ENCODE measurements at regions not wholly inside any gene's neighbourhood (a gene's known extent, or its start where the extent isn't known, plus 50 kb on each side); places are given as distances from the start of the nearest gene placed in this dataset.

DNA sequence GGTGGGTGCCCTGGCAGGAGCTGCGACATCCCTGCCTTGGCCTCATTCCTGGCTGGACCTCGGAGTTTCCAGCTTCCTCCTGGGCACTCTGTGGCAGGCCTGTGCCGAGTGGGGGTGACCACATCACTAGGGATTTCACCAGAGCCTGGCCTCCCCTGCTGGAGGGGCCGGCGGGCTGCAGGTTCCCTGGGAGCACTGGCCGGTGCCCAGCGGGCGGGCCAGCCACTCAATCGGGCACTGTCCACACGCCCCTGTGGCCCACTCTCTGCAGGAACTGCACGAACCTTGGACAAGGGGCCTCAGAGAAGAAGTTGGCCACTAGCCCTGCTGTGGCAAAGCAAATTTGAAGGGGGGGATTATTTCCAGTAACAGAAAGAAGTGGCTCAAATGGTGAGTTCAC lies 110.7 kb upstream of the APCDD1 start:
- TF ChIP-seq, protein P1, sequence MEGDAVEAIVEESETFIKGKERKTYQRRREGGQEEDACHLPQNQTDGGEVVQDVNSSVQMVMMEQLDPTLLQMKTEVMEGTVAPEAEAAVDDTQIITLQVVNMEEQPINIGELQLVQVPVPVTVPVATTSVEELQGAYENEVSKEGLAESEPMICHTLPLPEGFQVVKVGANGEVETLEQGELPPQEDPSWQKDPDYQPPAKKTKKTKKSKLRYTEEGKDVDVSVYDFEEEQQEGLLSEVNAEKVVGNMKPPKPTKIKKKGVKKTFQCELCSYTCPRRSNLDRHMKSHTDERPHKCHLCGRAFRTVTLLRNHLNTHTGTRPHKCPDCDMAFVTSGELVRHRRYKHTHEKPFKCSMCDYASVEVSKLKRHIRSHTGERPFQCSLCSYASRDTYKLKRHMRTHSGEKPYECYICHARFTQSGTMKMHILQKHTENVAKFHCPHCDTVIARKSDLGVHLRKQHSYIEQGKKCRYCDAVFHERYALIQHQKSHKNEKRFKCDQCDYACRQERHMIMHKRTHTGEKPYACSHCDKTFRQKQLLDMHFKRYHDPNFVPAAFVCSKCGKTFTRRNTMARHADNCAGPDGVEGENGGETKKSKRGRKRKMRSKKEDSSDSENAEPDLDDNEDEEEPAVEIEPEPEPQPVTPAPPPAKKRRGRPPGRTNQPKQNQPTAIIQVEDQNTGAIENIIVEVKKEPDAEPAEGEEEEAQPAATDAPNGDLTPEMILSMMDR (IDR thresholded peaks at IDR 0.05) = no peak
- no peak for TF ChIP-seq POLR2A (IDR thresholded peaks at IDR 0.05)
- no peak for TF ChIP-seq EP300 (IDR thresholded peaks at IDR 0.05)

All from ovary (tissue), 3 donors.